Right lobe of liver (tissue), 4 donors: ENCODE measurements at regions not wholly inside any gene's neighbourhood (a gene's known extent, or its start where the extent isn't known, plus 50 kb on each side); places are given as distances from the start of the nearest gene placed in this dataset.

Source experiments
- POLR2A ChIP-seq: fragments of 450-650 bp; IDR thresholded peaks from one replicate; pipeline ENCODE4 v1.6.1; 2017; ENCODE audit warnings: antibody characterized with exemption, mild to moderate bottlenecking
- TF ChIP-seq, protein P1 (sequence below), 4 donors: fragments of 200-600 bp in 3 of 4; fragments of 450-650 bp in 1 of 4; IDR thresholded peaks; one replicate each; pipeline versions ENCODE4 v1.5.1 to v1.8.0; 2016 to 2022; ENCODE audit warnings: antibody characterized with exemption in 4 of 4, mild to moderate bottlenecking in 2 of 4
- donor health status: DM: no; HTN: no; CAD: no.
- donor health status: DM: no; HTN: no; CAD: no.
- donor health status: DM: no; HTN: yes; CAD: no.

DNA sequence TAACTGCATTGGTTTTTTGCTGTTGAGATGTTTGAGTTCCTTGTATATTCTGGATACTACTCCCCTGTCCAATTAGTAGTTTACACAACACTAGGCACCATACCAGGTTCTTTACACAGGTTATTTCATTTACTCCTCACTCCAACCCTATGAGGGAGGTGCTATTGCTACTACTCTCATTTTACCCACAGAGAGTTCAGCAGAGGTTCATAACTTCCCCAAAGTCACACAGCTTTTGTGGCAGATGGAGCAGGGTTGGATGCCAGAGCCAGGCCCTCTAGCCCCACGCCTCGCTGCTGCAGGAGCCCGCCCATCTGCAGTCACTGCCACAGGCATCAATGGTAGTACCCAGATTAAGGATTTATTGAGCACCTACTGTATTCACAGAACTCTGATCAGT, 61.7 kb upstream of the MAP3K4 start:
- TF ChIP-seq, protein P1, sequence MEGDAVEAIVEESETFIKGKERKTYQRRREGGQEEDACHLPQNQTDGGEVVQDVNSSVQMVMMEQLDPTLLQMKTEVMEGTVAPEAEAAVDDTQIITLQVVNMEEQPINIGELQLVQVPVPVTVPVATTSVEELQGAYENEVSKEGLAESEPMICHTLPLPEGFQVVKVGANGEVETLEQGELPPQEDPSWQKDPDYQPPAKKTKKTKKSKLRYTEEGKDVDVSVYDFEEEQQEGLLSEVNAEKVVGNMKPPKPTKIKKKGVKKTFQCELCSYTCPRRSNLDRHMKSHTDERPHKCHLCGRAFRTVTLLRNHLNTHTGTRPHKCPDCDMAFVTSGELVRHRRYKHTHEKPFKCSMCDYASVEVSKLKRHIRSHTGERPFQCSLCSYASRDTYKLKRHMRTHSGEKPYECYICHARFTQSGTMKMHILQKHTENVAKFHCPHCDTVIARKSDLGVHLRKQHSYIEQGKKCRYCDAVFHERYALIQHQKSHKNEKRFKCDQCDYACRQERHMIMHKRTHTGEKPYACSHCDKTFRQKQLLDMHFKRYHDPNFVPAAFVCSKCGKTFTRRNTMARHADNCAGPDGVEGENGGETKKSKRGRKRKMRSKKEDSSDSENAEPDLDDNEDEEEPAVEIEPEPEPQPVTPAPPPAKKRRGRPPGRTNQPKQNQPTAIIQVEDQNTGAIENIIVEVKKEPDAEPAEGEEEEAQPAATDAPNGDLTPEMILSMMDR (IDR thresholded peaks at IDR 0.05): no peak
- TF ChIP-seq POLR2A: no peak
